ENCODE measurements at regions not wholly inside any gene's neighbourhood (a gene's known extent, or its start where the extent isn't known, plus 50 kb on each side); places are given as distances from the start of the nearest gene placed in this dataset.

DNA sequence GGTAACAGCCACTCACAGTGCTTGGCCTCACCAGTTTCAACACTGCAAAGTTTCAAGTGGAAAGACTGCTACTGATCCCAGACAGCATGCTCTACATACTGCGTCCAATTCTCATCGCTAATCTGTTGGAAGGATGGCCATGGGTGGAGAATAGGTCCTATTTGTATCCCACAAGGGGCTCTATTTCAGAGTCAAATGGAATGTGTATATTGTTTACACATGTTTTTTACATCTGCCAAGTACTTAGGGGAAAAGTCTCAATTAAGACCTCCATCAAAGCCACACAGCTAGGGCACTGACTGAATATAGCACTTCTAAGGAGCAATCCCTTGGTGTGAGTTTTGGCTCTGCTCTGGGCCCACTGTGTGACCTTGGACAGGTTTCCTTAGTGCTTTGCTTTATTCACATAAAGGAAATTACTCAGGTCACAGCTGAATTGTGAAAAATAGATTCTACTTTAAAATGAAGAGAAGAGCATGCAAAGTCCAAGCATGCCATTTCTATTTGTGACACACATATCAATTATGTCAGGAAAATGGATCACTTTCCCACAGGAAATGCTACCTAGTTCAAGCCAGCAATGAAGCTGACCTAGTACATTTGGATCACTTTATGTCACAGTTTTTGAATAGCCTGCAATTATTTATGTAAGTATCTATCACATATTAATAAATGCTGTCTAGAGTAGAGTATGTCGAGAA is 112.9 kb upstream of the STK17B start:
- POLR2A ChIA-PET, result interaction anchor here (0.7 kb wide), 1 partner anchor 186 kb away, joined by 3 read pairs; no protein-coding TSS in a partner anchor
- H3K4me3 Mint-ChIP-seq (ENCODE audit: unreplicated experiment), result no peak overlapping the region
- H3K27me3 Mint-ChIP-seq (ENCODE audit: insufficient read depth, unreplicated experiment), result no peaks in the 10 kb centered on the region
- no TSS peak for BruUV-seq (replicated peaks)
- intact Hi-C loops (cut with micrococcal nuclease), result no loop called here
- TF ChIP-seq, protein P1, sequence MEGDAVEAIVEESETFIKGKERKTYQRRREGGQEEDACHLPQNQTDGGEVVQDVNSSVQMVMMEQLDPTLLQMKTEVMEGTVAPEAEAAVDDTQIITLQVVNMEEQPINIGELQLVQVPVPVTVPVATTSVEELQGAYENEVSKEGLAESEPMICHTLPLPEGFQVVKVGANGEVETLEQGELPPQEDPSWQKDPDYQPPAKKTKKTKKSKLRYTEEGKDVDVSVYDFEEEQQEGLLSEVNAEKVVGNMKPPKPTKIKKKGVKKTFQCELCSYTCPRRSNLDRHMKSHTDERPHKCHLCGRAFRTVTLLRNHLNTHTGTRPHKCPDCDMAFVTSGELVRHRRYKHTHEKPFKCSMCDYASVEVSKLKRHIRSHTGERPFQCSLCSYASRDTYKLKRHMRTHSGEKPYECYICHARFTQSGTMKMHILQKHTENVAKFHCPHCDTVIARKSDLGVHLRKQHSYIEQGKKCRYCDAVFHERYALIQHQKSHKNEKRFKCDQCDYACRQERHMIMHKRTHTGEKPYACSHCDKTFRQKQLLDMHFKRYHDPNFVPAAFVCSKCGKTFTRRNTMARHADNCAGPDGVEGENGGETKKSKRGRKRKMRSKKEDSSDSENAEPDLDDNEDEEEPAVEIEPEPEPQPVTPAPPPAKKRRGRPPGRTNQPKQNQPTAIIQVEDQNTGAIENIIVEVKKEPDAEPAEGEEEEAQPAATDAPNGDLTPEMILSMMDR (IDR thresholded peaks at IDR 0.05; ENCODE audit: unreplicated experiment), result no peak
- no peaks in the 10 kb centered on the region for H3K36me3 Mint-ChIP-seq (ENCODE audit: insufficient read depth, unreplicated experiment)
- no peak overlapping the region for H3K27ac Mint-ChIP-seq (ENCODE audit: low read depth, unreplicated experiment)
- no peaks in the 10 kb centered on the region for H3K9me3 Mint-ChIP-seq (ENCODE audit: unreplicated experiment)
- CTCF ChIA-PET, result interaction anchor here (0.8 to 1.2 kb wide), 4 partner anchors 52 to 206 kb away, joined by 3 to 5 read pairs (median 4); no protein-coding TSS in a partner anchor
- no peak for DNase-seq (ENCODE audit: unreplicated experiment)
- no peaks in the 10 kb centered on the region for H3K4me1 Mint-ChIP-seq (ENCODE audit: insufficient read depth, unreplicated experiment)

DNA sequence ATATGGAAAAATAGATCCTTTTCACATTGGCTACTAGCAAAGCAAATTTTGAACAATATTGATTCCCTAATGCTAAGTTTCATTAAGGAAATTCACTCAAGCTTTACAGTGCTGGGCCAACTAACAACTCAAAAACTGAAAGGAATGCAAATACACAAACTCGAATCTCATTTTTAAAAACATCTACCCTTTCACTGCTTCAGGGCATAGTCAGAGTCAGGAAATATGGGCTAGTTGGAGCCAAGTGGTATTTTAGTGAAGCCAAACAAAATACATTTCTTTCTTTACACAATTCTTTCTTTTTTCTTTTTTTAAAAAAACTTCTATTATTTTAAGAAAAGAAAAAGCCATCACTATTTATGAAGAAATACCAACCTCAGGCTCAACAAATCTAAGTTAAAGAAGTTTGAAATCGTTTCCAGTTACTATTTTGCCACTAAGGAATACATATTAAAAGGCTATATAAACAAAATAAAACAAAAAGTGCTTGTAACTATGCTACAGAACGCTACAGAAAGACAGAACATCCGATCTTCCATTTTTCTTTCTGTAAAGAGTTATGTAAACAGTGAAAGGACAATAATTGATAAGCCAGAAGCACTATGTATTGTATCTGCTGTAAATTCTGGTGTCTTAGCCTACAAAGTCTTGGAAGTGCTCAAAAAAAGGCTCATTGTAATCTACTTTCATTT is 113.6 kb upstream of the STK17B start:
- no TSS peak for BruUV-seq (replicated peaks)
- H3K4me3 Mint-ChIP-seq (ENCODE audit: unreplicated experiment), result no peak overlapping the region
- intact Hi-C loops (cut with micrococcal nuclease), result no loop called here
- ChIA-PET CTCF (interaction anchor here (0.8 to 1.7 kb wide), 5 partner anchors 9 to 207 kb away, joined by 3 to 6 read pairs (median 4); no protein-coding TSS in a partner anchor), POLR2A (interaction anchor here (0.7 kb wide), 1 partner anchor 187 kb away, joined by 3 read pairs; no protein-coding TSS in a partner anchor)
- no peaks in the 10 kb centered on the region for H3K4me1 Mint-ChIP-seq (ENCODE audit: insufficient read depth, unreplicated experiment)
- no peaks in the 10 kb centered on the region for H3K36me3 Mint-ChIP-seq (ENCODE audit: insufficient read depth, unreplicated experiment)
- no peaks in the 10 kb centered on the region for H3K27me3 Mint-ChIP-seq (ENCODE audit: insufficient read depth, unreplicated experiment)
- no peaks in the 10 kb centered on the region for H3K9me3 Mint-ChIP-seq (ENCODE audit: unreplicated experiment)
- no peak overlapping the region for H3K27ac Mint-ChIP-seq (ENCODE audit: low read depth, unreplicated experiment)
- no peak for DNase-seq (ENCODE audit: unreplicated experiment)
- TF ChIP-seq, protein P1 (IDR thresholded peaks at IDR 0.05; ENCODE audit: unreplicated experiment), result no peak

DNA sequence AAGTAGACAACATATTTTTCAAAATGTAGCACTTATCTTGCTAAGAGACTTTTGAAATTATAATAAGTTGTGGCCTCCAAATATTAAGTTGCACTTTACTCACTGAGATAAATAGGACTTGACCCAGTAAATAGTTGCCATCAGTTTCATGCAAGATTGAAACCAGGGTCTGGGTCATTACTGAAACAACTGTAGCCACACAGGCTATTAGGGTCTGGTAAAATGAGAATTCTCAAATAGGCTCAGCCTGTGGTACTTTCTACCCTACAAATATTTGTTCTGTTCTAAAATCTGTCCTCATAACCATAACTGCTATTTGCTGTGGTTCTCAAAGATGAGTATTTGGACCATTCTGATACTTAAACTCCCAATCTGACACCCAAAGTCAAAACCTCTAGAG is 115.4 kb upstream of the STK17B start:
- H3K36me3 Mint-ChIP-seq (ENCODE audit: insufficient read depth, unreplicated experiment), result no peaks in the 10 kb centered on the region
- no peak overlapping the region for H3K27ac Mint-ChIP-seq (ENCODE audit: low read depth, unreplicated experiment)
- H3K4me3 Mint-ChIP-seq (ENCODE audit: unreplicated experiment), result no peak overlapping the region
- peaks cover 9% of the 10 kb centered on the region for H3K4me1 Mint-ChIP-seq (ENCODE audit: insufficient read depth, unreplicated experiment)
- H3K9me3 Mint-ChIP-seq (ENCODE audit: unreplicated experiment), result no peaks in the 10 kb centered on the region
- no peak for DNase-seq (ENCODE audit: unreplicated experiment)
- intact Hi-C loops (cut with micrococcal nuclease), result no loop called here
- POLR2A ChIA-PET, result no interaction called here
- no TSS peak for BruUV-seq (replicated peaks)
- H3K27me3 Mint-ChIP-seq (ENCODE audit: insufficient read depth, unreplicated experiment), result no peaks in the 10 kb centered on the region
- TF ChIP-seq, protein P1 (IDR thresholded peaks at IDR 0.05; ENCODE audit: unreplicated experiment), result no peak
- CTCF ChIA-PET, result no interaction called here

DNA sequence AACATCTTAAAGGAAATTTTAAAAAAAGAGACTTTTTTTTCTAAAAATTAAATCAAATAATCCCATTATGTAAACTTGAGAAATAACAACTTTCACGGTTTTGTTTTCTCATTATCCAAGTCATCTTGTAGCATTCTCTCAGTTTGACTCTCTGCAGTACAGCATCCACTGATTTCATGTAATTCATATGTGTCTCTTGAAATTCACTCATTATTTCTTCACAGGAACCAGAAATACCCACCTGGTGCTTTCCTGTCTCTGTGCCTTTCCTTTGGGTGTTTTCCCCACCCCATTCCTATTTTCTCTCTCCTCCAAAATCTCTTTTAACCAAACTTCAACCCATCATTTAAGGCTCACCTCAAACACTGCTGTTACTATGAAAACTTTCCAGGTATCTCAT is 116.1 kb upstream of the STK17B start:
- BruUV-seq (replicated peaks), result no TSS peak
- Mint-ChIP-seq H3K4me1 (ENCODE audit: insufficient read depth, unreplicated experiment) (peaks cover 16% of the 10 kb centered on the region), H3K27ac (ENCODE audit: low read depth, unreplicated experiment) (no peak overlapping the region), H3K36me3 (ENCODE audit: insufficient read depth, unreplicated experiment) (no peaks in the 10 kb centered on the region), H3K9me3 (ENCODE audit: unreplicated experiment) (no peaks in the 10 kb centered on the region), H3K4me3 (ENCODE audit: unreplicated experiment) (no peak overlapping the region), H3K27me3 (ENCODE audit: insufficient read depth, unreplicated experiment) (no peaks in the 10 kb centered on the region)
- TF ChIP-seq, protein P1 (IDR thresholded peaks at IDR 0.05; ENCODE audit: unreplicated experiment), result no peak
- intact Hi-C loops (cut with micrococcal nuclease), result no loop called here
- DNase-seq (ENCODE audit: unreplicated experiment), result no peak
- ChIA-PET POLR2A (no interaction called here), CTCF (no interaction called here)
